IMR-90 (cell line): ENCODE measurements at regions not wholly inside any gene's neighbourhood (a gene's known extent, or its start where the extent isn't known, plus 50 kb on each side); places are given as distances from the start of the nearest gene placed in this dataset.

Experiments used
- ATAC-seq: fragments of 200-7000 bp; cut with Tn5 transposase; 2 replicates; pipeline ENCODE4 v1.9.1; 2020; ENCODE audit warnings: low read depth, mild to moderate bottlenecking, moderate library complexity
- BruUV-seq: library from RNA; stranded (reverse); fragments of 400-500 nt; replicated peaks from 2 replicates; lab custom pipeline; 2021; lab: Mats Ljungman, UMichigan
- CTCF ChIA-PET: fragments of 300-600 bp; formaldehyde crosslinking; extraction: SDS; loops from one replicate; lab custom pipeline; 2021; ENCODE audit warnings: antibody characterized with exemption; lab: Yijun Ruan, JAX
- POLR2A ChIA-PET: fragments of 300-600 bp; sonication (Branson Sonifier 250); formaldehyde crosslinking; loops from one replicate; lab custom pipeline; 2022; ENCODE audit warnings: antibody characterized with exemption; ENCODE audit not compliant: unreplicated experiment; lab: Charles Lee
- DNase-seq: peaks from one replicate; pipeline ENCODE4 v3.0.0; 2013
- H2AFZ ChIP-seq: replicated peaks from 2 replicates; pipeline ENCODE3; 2013; ENCODE audit warnings: low read length, mild to moderate bottlenecking; ENCODE audit not compliant: poor library complexity
- H2AK5ac ChIP-seq: 2 replicates; pipeline ENCODE4 v1.6.1; 2013; ENCODE audit warnings: low read depth, low read length, inconsistent platforms
- H2AK9ac ChIP-seq: replicated peaks from 2 replicates; pipeline ENCODE3; 2013; ENCODE audit warnings: mild to moderate bottlenecking, low read depth, low read length, moderate library complexity; ENCODE audit not compliant: poor library complexity
- H2BK120ac ChIP-seq: 2 replicates; pipeline ENCODE4 v1.6.1; 2013; ENCODE audit warnings: low read depth, low read length, inconsistent platforms
- H2BK15ac ChIP-seq: 3 replicates; pipeline ENCODE4 v1.6.1; 2013; ENCODE audit warnings: low read depth, low read length, inconsistent platforms
- H2BK20ac ChIP-seq: 2 replicates; pipeline ENCODE4 v1.6.1; 2013; ENCODE audit warnings: low read depth, mild to moderate bottlenecking, inconsistent platforms, low read length, moderate library complexity
- H2BK5ac ChIP-seq: 2 replicates; pipeline ENCODE4 v1.6.1; 2013; ENCODE audit warnings: mild to moderate bottlenecking, low read depth, low read length, inconsistent platforms; ENCODE audit not compliant: poor library complexity, severe bottlenecking
- H3K14ac ChIP-seq: replicated peaks from 2 replicates; pipeline ENCODE4 v1.6.1; 2013; ENCODE audit warnings: low read depth, low read length, inconsistent platforms
- H3K18ac ChIP-seq: 2 replicates; pipeline ENCODE4 v1.6.1; 2013; ENCODE audit warnings: low read depth, low read length, control low read depth
- H3K23ac ChIP-seq: 2 replicates; pipeline ENCODE4 v1.6.1; 2013; ENCODE audit warnings: low read depth, low read length, inconsistent platforms
- H3K27ac ChIP-seq: 2 replicates; pipeline ENCODE4 v1.5.1; 2013; ENCODE audit warnings: mild to moderate bottlenecking, control low read depth, low read length; ENCODE audit not compliant: insufficient read depth
- H3K27me3 ChIP-seq: 2 replicates; pipeline ENCODE4 v1.6.1; 2013; ENCODE audit warnings: low read length; ENCODE audit not compliant: control insufficient read depth, insufficient read depth
- H3K36me3 ChIP-seq: 2 replicates; pipeline ENCODE4 v1.6.1; 2013; ENCODE audit warnings: low read length, mixed read lengths; ENCODE audit not compliant: control insufficient read depth, insufficient read depth
- H3K4ac ChIP-seq: 2 replicates; pipeline ENCODE4 v1.6.1; 2013; ENCODE audit warnings: low read depth, low read length, inconsistent platforms
- H3K4me1 ChIP-seq: 2 replicates; pipeline ENCODE4 v1.6.1; 2013; ENCODE audit warnings: low read length, mixed read lengths; ENCODE audit not compliant: control insufficient read depth, insufficient read depth
- H3K4me2 ChIP-seq: 2 replicates; pipeline ENCODE4 v1.6.1; 2013; ENCODE audit warnings: low read depth, mild to moderate bottlenecking, control low read depth, low read length, moderate library complexity
- H3K4me3 ChIP-seq: 2 replicates; pipeline ENCODE4 v1.5.1; 2013; ENCODE audit warnings: low read depth, mild to moderate bottlenecking, control low read depth, low read length, moderate library complexity; ENCODE audit not compliant: insufficient read depth
- H3K56ac ChIP-seq: 2 replicates; pipeline ENCODE4 v1.6.1; 2013; ENCODE audit warnings: low read length, inconsistent platforms; ENCODE audit not compliant: insufficient read depth; ENCODE audit errors: extremely low read depth
- H3K79me1 ChIP-seq, 2 experiments: 2 replicates each; pipeline ENCODE4 v1.6.1; 2013; ENCODE audit warnings: low read length in 2 of 2, inconsistent platforms in 1 of 2, low read depth in 1 of 2
- H3K9ac ChIP-seq: 2 replicates; pipeline ENCODE4 v1.6.1; 2013; ENCODE audit warnings: low read depth, low read length, control low read depth
- H3K9me1 ChIP-seq: 2 replicates; pipeline ENCODE4 v1.6.1; 2013; ENCODE audit warnings: low read length, inconsistent platforms; ENCODE audit not compliant: insufficient read depth
- H3K9me3 ChIP-seq: 2 replicates; pipeline ENCODE4 v1.6.1; 2013; ENCODE audit warnings: low read length; ENCODE audit not compliant: control insufficient read depth, insufficient read depth
- H4K20me1 ChIP-seq: 2 replicates; pipeline ENCODE4 v1.6.1; 2013; ENCODE audit warnings: low read length, inconsistent platforms; ENCODE audit not compliant: insufficient read depth
- H4K5ac ChIP-seq: 2 replicates; pipeline ENCODE4 v1.6.1; 2013; ENCODE audit warnings: mild to moderate bottlenecking, low read depth, low read length, control low read depth
- H4K8ac ChIP-seq, 2 experiments: 2 replicates each; pipeline ENCODE4 v1.6.1; 2013; ENCODE audit warnings: low read depth in 2 of 2, low read length in 2 of 2, control low read depth in 1 of 2, inconsistent platforms in 1 of 2
- H4K91ac ChIP-seq: 2 replicates; pipeline ENCODE4 v1.6.1; 2013; ENCODE audit warnings: low read depth, low read length, inconsistent platforms; ENCODE audit not compliant: insufficient read depth
- BHLHE40 ChIP-seq: fragments of 150-350 bp; IDR thresholded peaks from 2 replicates; pipeline ENCODE4 v1.6.1; 2016; ENCODE audit warnings: mild to moderate bottlenecking, low read depth, low read length
- CEBPB ChIP-seq: IDR thresholded peaks from 2 replicates; pipeline ENCODE4 v1.6.1; 2012; ENCODE audit warnings: low read depth, low read length, improper control_type of control experiment
- CHD1 ChIP-seq: IDR thresholded peaks from 2 replicates; pipeline ENCODE4 v1.6.1; 2012; ENCODE audit warnings: low read depth, low read length, improper control_type of control experiment
- CTCF ChIP-seq: conservative IDR thresholded peaks from 2 replicates; pipeline ENCODE4 v1.5.1; 2012; ENCODE audit warnings: mild to moderate bottlenecking, low read depth, low read length, improper control_type of control experiment
- ELK1 ChIP-seq: fragments of 150-350 bp; IDR thresholded peaks from 2 replicates; pipeline ENCODE4 v1.6.1; 2016; ENCODE audit warnings: low read depth, mild to moderate bottlenecking, low read length, moderate library complexity, borderline replicate concordance
- FOS ChIP-seq: fragments of 150-350 bp; IDR thresholded peaks from 2 replicates; pipeline ENCODE4 v1.6.1; 2016; ENCODE audit warnings: low read depth, low read length
- MAZ ChIP-seq: IDR thresholded peaks from 2 replicates; pipeline ENCODE4 v1.6.1; 2012; ENCODE audit warnings: low read depth, mild to moderate bottlenecking, low read length, improper control_type of control experiment, moderate library complexity, borderline replicate concordance
- MXI1 ChIP-seq: IDR thresholded peaks from 2 replicates; pipeline ENCODE4 v1.6.1; 2012; ENCODE audit warnings: low read depth, mild to moderate bottlenecking, low read length, moderate library complexity, borderline replicate concordance
- POLR2A ChIP-seq: IDR thresholded peaks from 2 replicates; pipeline ENCODE4 v1.6.1; 2012; ENCODE audit warnings: mild to moderate bottlenecking, low read depth, low read length
- RAD21 ChIP-seq: IDR thresholded peaks from 2 replicates; pipeline ENCODE4 v1.6.1; 2012; ENCODE audit warnings: low read length, improper control_type of control experiment
- RCOR1 ChIP-seq: IDR thresholded peaks from 2 replicates; pipeline ENCODE4 v1.6.1; 2012; ENCODE audit warnings: mild to moderate bottlenecking, low read length, improper control_type of control experiment; ENCODE audit not compliant: insufficient replicate concordance
- RFX5 ChIP-seq: IDR thresholded peaks from 2 replicates; pipeline ENCODE4 v1.8.0; 2012; ENCODE audit warnings: low read depth, mild to moderate bottlenecking, low read length, moderate library complexity
- SMC3 ChIP-seq: fragments of 150-350 bp; IDR thresholded peaks from 2 replicates; pipeline ENCODE4 v1.6.1; 2016; ENCODE audit warnings: low read depth, mild to moderate bottlenecking, antibody characterized with exemption, low read length, moderate library complexity
- WGBS, 2 experiments: methylation state at CpG; one replicate each; pipeline versions ENCODE4 v1.1.5 to v1.1.7; 2013; ENCODE audit warnings: missing lambda C conversion rate in 2 of 2; ENCODE audit not compliant: insufficient read length in 1 of 2; ENCODE audit errors: extremely low coverage in 2 of 2; 5-methylcytosine and 5-hydroxymethylcytosine counted together
- dilution Hi-C: fragments of 300-500 bp; cut with HindIII; formaldehyde crosslinking; loops from one replicate; pipeline ENCODE4 v1.14.3; 2018; ENCODE audit warnings: low sequenced_read_pairs; ENCODE audit not compliant: unreplicated experiment
- in situ Hi-C: fragments of 300-500 bp; cut with MboI; formaldehyde crosslinking; loops from 3 replicates; pipeline ENCODE4 v1.14.3; 2019; ENCODE audit warnings: low sequenced_read_pairs, inconsistent platforms, mixed read lengths
- intact Hi-C: fragments of 100-400 bp; cut with micrococcal nuclease; formaldehyde crosslinking; loops from 2 replicates; pipeline ENCODE4 v1.10.0; 2022

GRCh38 chr20:40486297-40486696 is 202.7 kb downstream of the MAFB start:
- Histone ChIP-seq H3K36me3 (no peaks in the 10 kb centered on the region), H4K8ac (no peak overlapping the region), H4K20me1 (no peaks in the 10 kb centered on the region), H2AFZ (no peak overlapping the region), H3K4me3 (no peak overlapping the region), H3K23ac (no peak overlapping the region), H2AK9ac (no peak overlapping the region), H2BK15ac (no peak overlapping the region), H3K14ac (no peak overlapping the region), H3K4me2 (no peak overlapping the region), H3K4me1 (no peaks in the 10 kb centered on the region), H2BK5ac (no peak overlapping the region), H2BK120ac (no peak overlapping the region), H3K4ac (no peak overlapping the region), H3K79me1 (no peaks in the 10 kb centered on the region), H2BK20ac (no peak overlapping the region), H3K27me3 (no peaks in the 10 kb centered on the region), H3K9ac (no peak overlapping the region), H3K18ac (no peak overlapping the region), H3K56ac (no peak overlapping the region), H3K9me3 (no peaks in the 10 kb centered on the region), H4K5ac (no peak overlapping the region), H4K91ac (no peak overlapping the region), H3K27ac (no peak overlapping the region), H3K9me1 (no peaks in the 10 kb centered on the region), H2AK5ac (no peak overlapping the region)
- WGBS, 2 experiments, result no CpG with 5 or more reads among the region's 3 CpGs
- BruUV-seq, result no TSS peak
- ChIA-PET POLR2A (no interaction called here), CTCF (no interaction called here)
- no peak for TF ChIP-seq FOS
- TF ChIP-seq POLR2A, result no peak
- no peak for TF ChIP-seq MAZ
- TF ChIP-seq MXI1, result no peak
- TF ChIP-seq RAD21, result no peak
- TF ChIP-seq CEBPB, result no peak
- TF ChIP-seq RFX5, result no peak
- no peak for TF ChIP-seq BHLHE40
- no peak for TF ChIP-seq SMC3
- TF ChIP-seq CHD1, result no peak
- no peak for TF ChIP-seq RCOR1
- no peak for TF ChIP-seq ELK1
- no peak for TF ChIP-seq CTCF
- dilution Hi-C loops (no loop called here), intact Hi-C loops (no loop called here), in situ Hi-C loops (no loop called here)
- DNase-seq, result no peak
- ATAC-seq, result no peak
